Fibroblast of villous mesenchyme (primary cell): ENCODE measurements at regions not wholly inside any gene's neighbourhood (a gene's known extent, or its start where the extent isn't known, plus 50 kb on each side); places are given as distances from the start of the nearest gene placed in this dataset.

Source experiments
- DNase-seq: peaks from one replicate; pipeline ENCODE4 v3.0.0-alpha.2; 2010; ENCODE audit warnings: low read depth
- H3K4me3 ChIP-seq: 2 replicates; pipeline ENCODE4 v1.5.1; 2011; ENCODE audit warnings: low read depth, mild to moderate bottlenecking, low read length
- CTCF ChIP-seq: IDR thresholded peaks from 2 replicates; pipeline ENCODE4 v1.5.1; 2012; ENCODE audit warnings: low read depth, mild to moderate bottlenecking, low read length; ENCODE audit not compliant: insufficient read depth

- H3K4me3 ChIP-seq, result no peak overlapping the region
- TF ChIP-seq CTCF, result no peak
- no peak for DNase-seq
Observed at GRCh38 chr5:168152660-168153059, 138.8 kb upstream of the WWC1 start.

- TF ChIP-seq CTCF, result no peak
- DNase-seq, result no peak
- H3K4me3 ChIP-seq, result no peak overlapping the region
Observed at GRCh38 chr5:168153263-168153875, 138.1 kb upstream of the WWC1 start.

- TF ChIP-seq CTCF, result no peak
- DNase-seq, result no peak
- no peak overlapping the region for H3K4me3 ChIP-seq
Observed at GRCh38 chr5:168153876-168154270, 137.6 kb upstream of the WWC1 start.

- DNase-seq, result no peak
- no peak overlapping the region for H3K4me3 ChIP-seq
- TF ChIP-seq CTCF, result no peak
Observed at GRCh38 chr5:168155585-168155984, 135.9 kb upstream of the WWC1 start.

GRCh38 chr5:168156170-168156569 lies 135.3 kb upstream of the WWC1 start:
- no peak overlapping the region for H3K4me3 ChIP-seq
- DNase-seq, result no peak
- TF ChIP-seq CTCF, result no peak

- DNase-seq, result no peak
- TF ChIP-seq CTCF, result no peak
- no peak overlapping the region for H3K4me3 ChIP-seq
Observed at GRCh38 chr5:168157141-168157540, 134.3 kb upstream of the WWC1 start.

- H3K4me3 ChIP-seq, result no peak overlapping the region
- no peak for DNase-seq
- no peak for TF ChIP-seq CTCF
Observed at GRCh38 chr5:168159425-168159824, 132.0 kb upstream of the WWC1 start.
